H1 (cell line): ENCODE measurements at regions not wholly inside any gene's neighbourhood (a gene's known extent, or its start where the extent isn't known, plus 50 kb on each side); places are given as distances from the start of the nearest gene placed in this dataset.

Source experiments
- CTCF ChIA-PET: fragments of 300-600 bp; sonication (Branson Sonifier 250); formaldehyde crosslinking; loops from one replicate; lab custom pipeline; 2021; ENCODE audit not compliant: partially characterized antibody; lab: Charles Lee
- POLR2A ChIA-PET: fragments of 300-600 bp; sonication (Branson Sonifier 250); formaldehyde crosslinking; loops from one replicate; lab custom pipeline; 2021; ENCODE audit warnings: inconsistent platforms; ENCODE audit not compliant: partially characterized antibody; lab: Charles Lee
- DNase-seq, 2 experiments: peaks; one replicate each; pipeline versions ENCODE4 v3.0.0 to v3.0.0-alpha.2; 2010 to 2022; ENCODE audit warnings: low spot score in 2 of 2, low read depth in 1 of 2, mixed read lengths in 1 of 2
- FAIRE-seq: peaks from 2 replicates; lab custom pipeline; 2011; peaks lifted over from hg19 to GRCh38; lab: Jason Lieb, UNC
- H2AFZ ChIP-seq: 2 replicates; pipeline ENCODE4 v1.8.1; 2012; ENCODE audit warnings: low read length, inconsistent platforms
- H2AK5ac ChIP-seq: 2 replicates; pipeline ENCODE4 v1.6.1; 2013; ENCODE audit warnings: low read depth, low read length
- H2BK120ac ChIP-seq: replicated peaks from 2 replicates; pipeline ENCODE3; 2013; ENCODE audit warnings: low read depth, low read length, inconsistent platforms
- H2BK12ac ChIP-seq: 2 replicates; pipeline ENCODE4 v1.6.1; 2013; ENCODE audit warnings: low read depth, low read length
- H2BK15ac ChIP-seq: 2 replicates; pipeline ENCODE4 v1.6.1; 2013; ENCODE audit warnings: low read length
- H2BK20ac ChIP-seq: 2 replicates; pipeline ENCODE4 v1.6.1; 2013; ENCODE audit warnings: low read length
- H2BK5ac ChIP-seq: 2 replicates; pipeline ENCODE4 v1.6.1; 2013; ENCODE audit warnings: low read depth, low read length
- H3K14ac ChIP-seq: 2 replicates; pipeline ENCODE4 v1.6.1; 2013; ENCODE audit warnings: inconsistent platforms; ENCODE audit not compliant: insufficient read length
- H3K18ac ChIP-seq: 2 replicates; pipeline ENCODE4 v1.6.1; 2013; ENCODE audit warnings: low read length; ENCODE audit errors: extremely low read depth
- H3K23ac ChIP-seq: 2 replicates; pipeline ENCODE4 v1.6.1; 2013; ENCODE audit warnings: inconsistent platforms; ENCODE audit not compliant: insufficient read length
- H3K23me2 ChIP-seq: 2 replicates; pipeline ENCODE4 v1.6.1; 2013; ENCODE audit warnings: low read depth, low read length
- H3K27ac ChIP-seq: 2 replicates; pipeline ENCODE4 v1.6.1; 2011; ENCODE audit warnings: low read depth, low read length, inconsistent platforms
- H3K27me3 ChIP-seq, 4 experiments: replicated peaks in 1 of 4; 1 replicate in 1 of 4; 2 replicates in 3 of 4; pipeline versions ENCODE4 v1.6.1 to v1.8.1; 2011 to 2013; ENCODE audit warnings: low read length in 3 of 4, mild to moderate bottlenecking in 3 of 4, inconsistent platforms in 2 of 4, mixed read lengths in 2 of 4, moderate library complexity in 1 of 4; ENCODE audit not compliant: control insufficient read depth in 3 of 4, insufficient read depth in 3 of 4; ENCODE audit errors: extremely low read depth in 1 of 4
- H3K36me3 ChIP-seq, 4 experiments: 2 replicates each; pipeline versions ENCODE4 v1.6.1 to v1.8.1; 2011 to 2013; ENCODE audit warnings: mild to moderate bottlenecking in 4 of 4, low read length in 3 of 4, moderate library complexity in 2 of 4, control low read depth in 1 of 4, inconsistent platforms in 1 of 4; ENCODE audit not compliant: insufficient read depth in 4 of 4, control insufficient read depth in 2 of 4
- H3K4ac ChIP-seq: replicated peaks from 2 replicates; pipeline ENCODE3; 2013; ENCODE audit warnings: low read length, low read depth, mixed read lengths, inconsistent platforms; ENCODE audit not compliant: insufficient read length
- H3K4me1 ChIP-seq, 4 experiments: replicated peaks in 1 of 4; 1 replicate in 1 of 4; 2 replicates in 3 of 4; pipeline versions ENCODE4 v1.6.1 to v1.8.1; 2011 to 2013; ENCODE audit warnings: low read length in 3 of 4, inconsistent platforms in 2 of 4, mixed read lengths in 1 of 4; ENCODE audit not compliant: insufficient read depth in 4 of 4, control insufficient read depth in 3 of 4
- H3K4me2 ChIP-seq, 2 experiments: 2 replicates each; pipeline versions ENCODE4 v1.6.1 to v1.8.1; 2011 to 2013; ENCODE audit warnings: low read depth in 2 of 2, low read length in 2 of 2, control low read depth in 1 of 2, inconsistent platforms in 1 of 2, mild to moderate bottlenecking in 1 of 2; ENCODE audit not compliant: insufficient read depth in 1 of 2
- H3K4me3 ChIP-seq, 4 experiments: fragments of 200-600, 300-600 bp in 1 of 4; sonication (generic), shearing (Covaris generic), sonication (Bioruptor Twin) in 1 of 4; 2 replicates each; pipeline versions ENCODE4 v1.5.1 to v1.8.1; 2011 to 2016; ENCODE audit warnings: low read length in 4 of 4, low read depth in 3 of 4, control low read depth in 2 of 4, inconsistent platforms in 2 of 4, mild to moderate bottlenecking in 2 of 4, mixed read lengths in 1 of 4, moderate library complexity in 1 of 4; ENCODE audit not compliant: insufficient read depth in 2 of 4; ENCODE audit errors: extremely low read depth in 1 of 4
- H3K56ac ChIP-seq: replicated peaks from 2 replicates; pipeline ENCODE3; 2013; ENCODE audit warnings: low read depth, mild to moderate bottlenecking, mixed read lengths, low read length, inconsistent platforms; ENCODE audit not compliant: insufficient read length
- H3K79me1 ChIP-seq: 2 replicates; pipeline ENCODE4 v1.6.1; 2013; ENCODE audit warnings: low read depth, low read length, control low read depth
- H3K79me2 ChIP-seq, 2 experiments: 2 replicates each; pipeline versions ENCODE4 v1.6.1 to v1.8.1; 2012 to 2013; ENCODE audit warnings: low read length in 2 of 2, mild to moderate bottlenecking in 2 of 2, inconsistent platforms in 1 of 2; ENCODE audit not compliant: insufficient read depth in 2 of 2, control insufficient read depth in 1 of 2
- H3K9ac ChIP-seq, 4 experiments: replicated peaks in 1 of 4; 1 replicate in 1 of 4; 2 replicates in 3 of 4; pipeline versions ENCODE4 v1.6.1 to v1.8.1; 2011 to 2013; ENCODE audit warnings: low read depth in 3 of 4, low read length in 3 of 4, control low read depth in 2 of 4, mild to moderate bottlenecking in 2 of 4, moderate library complexity in 2 of 4, inconsistent platforms in 1 of 4; ENCODE audit errors: extremely low read depth in 1 of 4
- H3K9me3 ChIP-seq, 2 experiments: 2 replicates each; pipeline versions ENCODE4 v1.6.1 to v1.8.1; 2012 to 2013; ENCODE audit warnings: mild to moderate bottlenecking in 2 of 2, moderate library complexity in 2 of 2, control low read depth in 1 of 2, inconsistent platforms in 1 of 2, low read depth in 1 of 2, low read length in 1 of 2, mixed read lengths in 1 of 2; ENCODE audit not compliant: insufficient read depth in 2 of 2
- H4K20me1 ChIP-seq, 2 experiments: replicated peaks in 1 of 2; 2 replicates each; pipeline versions ENCODE3 to v1.8.1; 2011 to 2013; ENCODE audit warnings: inconsistent platforms in 2 of 2, low read length in 2 of 2, mild to moderate bottlenecking in 1 of 2; ENCODE audit not compliant: insufficient read depth in 2 of 2, control insufficient read depth in 1 of 2
- H4K5ac ChIP-seq: 2 replicates; pipeline ENCODE4 v1.6.1; 2013; ENCODE audit warnings: low read length, low read depth, mixed read lengths, inconsistent platforms; ENCODE audit not compliant: insufficient read length
- H4K8ac ChIP-seq: 2 replicates; pipeline ENCODE4 v1.8.0; 2013; ENCODE audit warnings: mild to moderate bottlenecking, moderate library complexity, low read length, inconsistent platforms; ENCODE audit not compliant: insufficient read depth; ENCODE audit errors: extremely low read depth
- H4K91ac ChIP-seq: replicated peaks from 2 replicates; pipeline ENCODE3; 2013; ENCODE audit warnings: low read length, mixed read lengths, inconsistent platforms; ENCODE audit not compliant: insufficient read length
- ATF3 ChIP-seq: IDR thresholded peaks from 2 replicates; pipeline ENCODE4 v1.6.1; 2011; ENCODE audit warnings: low read depth, mild to moderate bottlenecking, low read length; ENCODE audit not compliant: insufficient read depth
- CBX5 ChIP-seq: fragments of 300-800, 300-1000 bp; sonication (generic); IDR thresholded peaks from 2 replicates; pipeline ENCODE4 v1.7.1; 2016; ENCODE audit warnings: antibody characterized with exemption, low read length, low read depth
- CREB1 ChIP-seq: IDR thresholded peaks from 2 replicates; pipeline ENCODE4 v1.6.1; 2012; ENCODE audit warnings: inconsistent platforms
- CTBP2 ChIP-seq: IDR thresholded peaks from 2 replicates; pipeline ENCODE4 v1.7.0; 2011; ENCODE audit warnings: borderline replicate concordance, mild to moderate bottlenecking, moderate library complexity, mixed read lengths, low read length; ENCODE audit not compliant: insufficient read depth, insufficient read length
- E2F6 ChIP-seq: IDR thresholded peaks from 2 replicates; pipeline ENCODE4 v1.6.1; 2012; ENCODE audit warnings: inconsistent platforms
- GTF2F1 ChIP-seq: IDR thresholded peaks from 2 replicates; pipeline ENCODE4 v1.6.1; 2012; ENCODE audit warnings: low read depth, low read length, improper control_type of control experiment, borderline replicate concordance
- HDAC6 ChIP-seq: IDR thresholded peaks from one replicate; pipeline ENCODE4 v1.7.1; 2012; ENCODE audit warnings: low read depth, mild to moderate bottlenecking, inconsistent platforms, low read length, moderate library complexity
- RNF2 ChIP-seq: fragments of 200-900, 300-1000 bp; sonication (generic); IDR thresholded peaks from 2 replicates; pipeline ENCODE4 v1.7.1; 2016; ENCODE audit warnings: borderline replicate concordance, low read depth, mild to moderate bottlenecking, antibody characterized with exemption, low read length; ENCODE audit not compliant: poor library complexity, severe bottlenecking; ENCODE audit errors: missing control alignments
- SIRT6 ChIP-seq: IDR thresholded peaks from one replicate; pipeline ENCODE4 v1.7.1; 2012; ENCODE audit warnings: low read length, inconsistent platforms
- TCF12 ChIP-seq: IDR thresholded peaks from 2 replicates; pipeline ENCODE4 v1.6.1; 2011; ENCODE audit warnings: low read depth, mild to moderate bottlenecking, low read length
- WGBS, 2 experiments: shearing (Covaris generic) in 1 of 2; methylation state at CpG; one replicate each; pipeline versions ENCODE4 v1.1.6 to v1.1.7; 2013 to 2015; ENCODE audit warnings: low lambda C conversion rate in 2 of 2, mixed read lengths in 2 of 2, inconsistent platforms in 1 of 2, low coverage in 1 of 2, missing lambda C conversion rate in 1 of 2; ENCODE audit not compliant: insufficient replicate concordance in 2 of 2, insufficient coverage in 1 of 2, insufficient read length in 1 of 2; ENCODE audit errors: extremely low coverage in 1 of 2, missing lambda C conversion rate in 1 of 2; 5-methylcytosine and 5-hydroxymethylcytosine counted together

- no peak overlapping the region for H3K23ac ChIP-seq
- H4K20me1 ChIP-seq = no peaks in the 10 kb centered on the region
- H3K4me1 ChIP-seq = peaks cover 14 to 22% (median 17%) of the 10 kb centered on the region in 4 experiments
- H3K4me2 ChIP-seq = no peak overlapping the region
- CTCF ChIA-PET = interaction anchor here (0.8 to 4.6 kb wide), 15 partner anchors 11 to 392 kb away, joined by 3 to 31 read pairs (median 5); no protein-coding TSS in a partner anchor
- H3K56ac ChIP-seq = no peak overlapping the region
- H2BK12ac ChIP-seq = peak overlapping the region; percentile 5; the same call in 1 of the 2 replicates
- peak overlapping the region; percentile 61 for H3K4ac ChIP-seq
- peaks cover 3% of the 10 kb centered on the region; the same call in 1 of the 2 replicates for H3K23me2 ChIP-seq
- no peaks in the 10 kb centered on the region for H3K36me3 ChIP-seq
- H3K4me3 ChIP-seq = no peak overlapping the region
- no peak overlapping the region for H4K8ac ChIP-seq
- H2BK20ac ChIP-seq = peak overlapping the region; percentile 92; the same call in 1 of the 2 replicates
- no peak overlapping the region for H4K91ac ChIP-seq
- no peak overlapping the region for H2BK120ac ChIP-seq
- no peaks in the 10 kb centered on the region for H3K9me3 ChIP-seq
- no peak overlapping the region for H2AFZ ChIP-seq
- no peaks in the 10 kb centered on the region for H3K79me1 ChIP-seq
- H3K9ac ChIP-seq = no peak overlapping the region
- no peak overlapping the region for H4K5ac ChIP-seq
- H3K79me2 ChIP-seq = no peaks in the 10 kb centered on the region
- POLR2A ChIA-PET = no interaction called here
- H3K27me3 ChIP-seq = no peaks in the 10 kb centered on the region
- no peak overlapping the region for H2BK5ac ChIP-seq
- H2BK15ac ChIP-seq = peak overlapping the region; percentile 16; the same call in 1 of the 2 replicates
- no peak overlapping the region for H3K27ac ChIP-seq
- FAIRE-seq (no peak), DNase-seq (no peak)
- H2AK5ac ChIP-seq = no peak overlapping the region; the same call in 1 of the 2 replicates
- no peak overlapping the region for H3K14ac ChIP-seq
- H3K18ac ChIP-seq = peak overlapping the region; percentile 89; the same call in 1 of the 2 replicates
- 78% methylated on average over 7 of the region's 7 CpGs; no CpG with 5 or more reads in 1 of the 2 experiments for WGBS, 2 experiments
- no peak for TF ChIP-seq CTBP2
- no peak for TF ChIP-seq CBX5
- TF ChIP-seq E2F6 = no peak
- TF ChIP-seq SIRT6 = no peak
- no peak for TF ChIP-seq ATF3
- TF ChIP-seq TCF12 = no peak
- no peak for TF ChIP-seq CREB1
- TF ChIP-seq HDAC6 = no peak
- no peak for TF ChIP-seq GTF2F1
- no peak for TF ChIP-seq RNF2
Measured at GRCh38 chr12:12007001-12007712, 63.6 kb upstream of the BCL2L14 start.
